AG04449 (cell line): ENCODE measurements at regions not wholly inside any gene's neighbourhood (a gene's known extent, or its start where the extent isn't known, plus 50 kb on each side); places are given as distances from the start of the nearest gene placed in this dataset.

Source experiments
- CTCF ChIA-PET: fragments of 350-600 bp; formaldehyde crosslinking; extraction: SDS; loops from one replicate; lab custom pipeline; 2021; ENCODE audit warnings: antibody characterized with exemption; lab: Yijun Ruan, JAX
- POLR2A ChIA-PET: fragments of 400-600, 350-600 bp; formaldehyde crosslinking; extraction: SDS; loops from one replicate; lab custom pipeline; 2020; ENCODE audit warnings: antibody characterized with exemption, inconsistent platforms; lab: Yijun Ruan, JAX
- DNase-seq: peaks from one replicate; pipeline ENCODE4 v3.0.0-alpha.2; 2010; ENCODE audit warnings: low read depth, low spot score
- H3K4me3 ChIP-seq: 2 replicates; pipeline ENCODE4 v1.5.1; 2011; ENCODE audit warnings: low read depth, mild to moderate bottlenecking, control low read depth, low read length
- CTCF ChIP-seq: IDR thresholded peaks from one replicate; pipeline ENCODE4 v1.5.1; 2011; ENCODE audit warnings: mild to moderate bottlenecking, moderate library complexity, low read length, control low read depth, inconsistent platforms; ENCODE audit not compliant: insufficient read depth; ENCODE audit errors: missing control alignments

GRCh38 chr2:217463402-217464075 lies 539.3 kb downstream of the TNS1 start:
- H3K4me3 ChIP-seq = no peak overlapping the region
- ChIA-PET POLR2A (no interaction called here), CTCF (no interaction called here)
- no peak for DNase-seq
- TF ChIP-seq CTCF = no peak

GRCh38 chr2:217462121-217462520 lies 540.7 kb downstream of the TNS1 start:
- ChIA-PET CTCF (no interaction called here), POLR2A (no interaction called here)
- TF ChIP-seq CTCF = no peak
- DNase-seq = no peak
- no peak overlapping the region for H3K4me3 ChIP-seq

GRCh38 chr2:217461674-217462073 lies 541.1 kb downstream of the TNS1 start:
- POLR2A ChIA-PET = no interaction called here
- CTCF ChIA-PET = no interaction called here
- no peak for TF ChIP-seq CTCF
- no peak overlapping the region for H3K4me3 ChIP-seq
- no peak for DNase-seq

- POLR2A ChIA-PET = interaction anchor here (0.9 kb wide), 1 partner anchor 764 kb away, joined by 4 read pairs; the partner anchor contains the start of gene IGFBP5
- no peak for TF ChIP-seq CTCF
Observed at GRCh38 chr2:217459680-217460405, 543.0 kb downstream of the TNS1 start.

GRCh38 chr2:217459016-217459415 lies 543.8 kb downstream of the TNS1 start:
- no peak for DNase-seq
- ChIA-PET POLR2A (no interaction called here), CTCF (interaction anchor here (0.9 to 2.6 kb wide), 4 partner anchors 12 to 777 kb away, joined by 3 to 8 read pairs (median 4); no protein-coding TSS in a partner anchor)
- no peak overlapping the region for H3K4me3 ChIP-seq
- no peak for TF ChIP-seq CTCF

More at GRCh38 chr2:217459680-217460405, 543.0 kb downstream of the TNS1 start:
- no peak overlapping the region for H3K4me3 ChIP-seq
- CTCF ChIA-PET = interaction anchor here (0.9 to 2.6 kb wide), 7 partner anchors 9 to 777 kb away, joined by 3 to 8 read pairs (median 3); no protein-coding TSS in a partner anchor
- DNase-seq = no peak

GRCh38 chr2:217456016-217456415 lies 546.8 kb downstream of the TNS1 start:
- no peak overlapping the region for H3K4me3 ChIP-seq
- ChIA-PET CTCF (no interaction called here), POLR2A (no interaction called here)
- TF ChIP-seq CTCF = no peak
- DNase-seq = no peak
